NB4 (cell line): ENCODE measurements at regions not wholly inside any gene's neighbourhood (a gene's known extent, or its start where the extent isn't known, plus 50 kb on each side); places are given as distances from the start of the nearest gene placed in this dataset.

Experiments used
- CTCF ChIP-seq: IDR thresholded peaks from one replicate; pipeline ENCODE4 v1.5.1; 2012; ENCODE audit warnings: low read depth, low read length
- MAX ChIP-seq: IDR thresholded peaks from 2 replicates; pipeline ENCODE4 v1.6.1; 2011; ENCODE audit warnings: low read depth, low read length
- MYC ChIP-seq: IDR thresholded peaks from 2 replicates; pipeline ENCODE4 v1.6.1; 2011; ENCODE audit warnings: low read depth, low read length

GRCh38 chr21:15517394-15517793 lies 212.4 kb upstream of the USP25 start:
- TF ChIP-seq MYC (no peak), MAX (no peak), CTCF (no peak)
